ENCODE measurements at regions not wholly inside any gene's neighbourhood (a gene's known extent, or its start where the extent isn't known, plus 50 kb on each side); places are given as distances from the start of the nearest gene placed in this dataset.

- TF ChIP-seq, protein P1, sequence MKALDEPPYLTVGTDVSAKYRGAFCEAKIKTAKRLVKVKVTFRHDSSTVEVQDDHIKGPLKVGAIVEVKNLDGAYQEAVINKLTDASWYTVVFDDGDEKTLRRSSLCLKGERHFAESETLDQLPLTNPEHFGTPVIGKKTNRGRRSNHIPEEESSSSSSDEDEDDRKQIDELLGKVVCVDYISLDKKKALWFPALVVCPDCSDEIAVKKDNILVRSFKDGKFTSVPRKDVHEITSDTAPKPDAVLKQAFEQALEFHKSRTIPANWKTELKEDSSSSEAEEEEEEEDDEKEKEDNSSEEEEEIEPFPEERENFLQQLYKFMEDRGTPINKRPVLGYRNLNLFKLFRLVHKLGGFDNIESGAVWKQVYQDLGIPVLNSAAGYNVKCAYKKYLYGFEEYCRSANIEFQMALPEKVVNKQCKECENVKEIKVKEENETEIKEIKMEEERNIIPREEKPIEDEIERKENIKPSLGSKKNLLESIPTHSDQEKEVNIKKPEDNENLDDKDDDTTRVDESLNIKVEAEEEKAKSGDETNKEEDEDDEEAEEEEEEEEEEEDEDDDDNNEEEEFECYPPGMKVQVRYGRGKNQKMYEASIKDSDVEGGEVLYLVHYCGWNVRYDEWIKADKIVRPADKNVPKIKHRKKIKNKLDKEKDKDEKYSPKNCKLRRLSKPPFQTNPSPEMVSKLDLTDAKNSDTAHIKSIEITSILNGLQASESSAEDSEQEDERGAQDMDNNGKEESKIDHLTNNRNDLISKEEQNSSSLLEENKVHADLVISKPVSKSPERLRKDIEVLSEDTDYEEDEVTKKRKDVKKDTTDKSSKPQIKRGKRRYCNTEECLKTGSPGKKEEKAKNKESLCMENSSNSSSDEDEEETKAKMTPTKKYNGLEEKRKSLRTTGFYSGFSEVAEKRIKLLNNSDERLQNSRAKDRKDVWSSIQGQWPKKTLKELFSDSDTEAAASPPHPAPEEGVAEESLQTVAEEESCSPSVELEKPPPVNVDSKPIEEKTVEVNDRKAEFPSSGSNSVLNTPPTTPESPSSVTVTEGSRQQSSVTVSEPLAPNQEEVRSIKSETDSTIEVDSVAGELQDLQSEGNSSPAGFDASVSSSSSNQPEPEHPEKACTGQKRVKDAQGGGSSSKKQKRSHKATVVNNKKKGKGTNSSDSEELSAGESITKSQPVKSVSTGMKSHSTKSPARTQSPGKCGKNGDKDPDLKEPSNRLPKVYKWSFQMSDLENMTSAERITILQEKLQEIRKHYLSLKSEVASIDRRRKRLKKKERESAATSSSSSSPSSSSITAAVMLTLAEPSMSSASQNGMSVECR (CRISPR knock-in tag; IDR thresholded peaks at IDR 0.05; ENCODE audit: borderline replicate concordance) = no peak
- TF ChIP-seq ETV6 (CRISPR knock-in tag; IDR thresholded peaks at IDR 0.05) (no peak), HMGA2 (CRISPR knock-in tag; IDR thresholded peaks at IDR 0.05) (no peak), OVOL2 (CRISPR knock-in tag; IDR thresholded peaks at IDR 0.05; ENCODE audit: borderline replicate concordance) (no peak), NR3C1 (CRISPR knock-in tag; conservative IDR thresholded peaks at IDR 0.05; ENCODE audit: low read depth) (no peak), GABPB1 (CRISPR knock-in tag; IDR thresholded peaks at IDR 0.05) (no peak)
Observed at GRCh38 chr7:54339073-54339472, 203.1 kb upstream of the VSTM2A start (continued).

DNA sequence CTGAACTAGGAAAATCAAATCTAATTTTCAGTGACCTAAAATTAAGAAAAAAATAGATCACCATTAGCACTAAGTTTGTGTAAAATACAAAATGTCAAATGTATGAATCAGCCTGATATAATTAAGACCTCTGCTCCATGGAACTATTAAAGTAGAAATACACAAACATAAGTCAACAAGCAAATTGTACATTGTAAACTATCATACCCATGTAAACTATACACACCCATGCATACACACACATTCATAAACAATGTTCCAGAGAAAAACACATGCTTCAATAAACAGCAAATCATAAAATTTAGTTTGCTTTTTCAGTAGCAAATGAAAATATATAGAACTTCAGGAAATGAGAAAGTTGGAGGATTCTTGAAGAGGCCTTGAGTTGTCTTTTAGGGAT lies 199.7 kb upstream of the VSTM2A start:
- Mint-ChIP-seq H3K36me3 (no peaks in the 10 kb centered on the region), H3K27me3 (ENCODE audit: low read depth) (no peaks in the 10 kb centered on the region; the same call in 1 of the 2 replicates), H3K27ac (no peak overlapping the region), H3K4me1 (no peaks in the 10 kb centered on the region), H3K4me3 (no peak overlapping the region), H3K9me3 (peaks cover 7% of the 10 kb centered on the region; the same call in 1 of the 2 replicates)
- ChIA-PET CTCF (no interaction called here), POLR2A (no interaction called here)
- ATAC-seq = no peak
- TF ChIP-seq GRHL2 (CRISPR knock-in tag; IDR thresholded peaks at IDR 0.05; ENCODE audit: insufficient replicate concordance, severe bottlenecking) = no peak
- DNase-seq (ENCODE audit: low spot score) = no peak

- no peaks in the 10 kb centered on the region for H3K4me1 Mint-ChIP-seq
- CTCF ChIA-PET = no interaction called here
- no peak for DNase-seq (ENCODE audit: low spot score)
- peaks cover 7% of the 10 kb centered on the region; the same call in 1 of the 2 replicates for H3K9me3 Mint-ChIP-seq
- ATAC-seq = no peak
- no peaks in the 10 kb centered on the region; the same call in 1 of the 2 replicates for H3K27me3 Mint-ChIP-seq (ENCODE audit: low read depth)
- POLR2A ChIA-PET = no interaction called here
- H3K27ac Mint-ChIP-seq = no peak overlapping the region
- H3K36me3 Mint-ChIP-seq = no peaks in the 10 kb centered on the region
- H3K4me3 Mint-ChIP-seq = no peak overlapping the region
- TF ChIP-seq ZNF317 (CRISPR knock-in tag; IDR thresholded peaks at IDR 0.05; ENCODE audit: borderline replicate concordance, low read depth) = no peak
- no peak for TF ChIP-seq ZNF532 (CRISPR knock-in tag; IDR thresholded peaks at IDR 0.05; ENCODE audit: borderline replicate concordance)
- TF ChIP-seq, protein P2, sequence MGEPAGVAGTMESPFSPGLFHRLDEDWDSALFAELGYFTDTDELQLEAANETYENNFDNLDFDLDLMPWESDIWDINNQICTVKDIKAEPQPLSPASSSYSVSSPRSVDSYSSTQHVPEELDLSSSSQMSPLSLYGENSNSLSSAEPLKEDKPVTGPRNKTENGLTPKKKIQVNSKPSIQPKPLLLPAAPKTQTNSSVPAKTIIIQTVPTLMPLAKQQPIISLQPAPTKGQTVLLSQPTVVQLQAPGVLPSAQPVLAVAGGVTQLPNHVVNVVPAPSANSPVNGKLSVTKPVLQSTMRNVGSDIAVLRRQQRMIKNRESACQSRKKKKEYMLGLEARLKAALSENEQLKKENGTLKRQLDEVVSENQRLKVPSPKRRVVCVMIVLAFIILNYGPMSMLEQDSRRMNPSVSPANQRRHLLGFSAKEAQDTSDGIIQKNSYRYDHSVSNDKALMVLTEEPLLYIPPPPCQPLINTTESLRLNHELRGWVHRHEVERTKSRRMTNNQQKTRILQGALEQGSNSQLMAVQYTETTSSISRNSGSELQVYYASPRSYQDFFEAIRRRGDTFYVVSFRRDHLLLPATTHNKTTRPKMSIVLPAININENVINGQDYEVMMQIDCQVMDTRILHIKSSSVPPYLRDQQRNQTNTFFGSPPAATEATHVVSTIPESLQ (CRISPR knock-in tag; IDR thresholded peaks at IDR 0.05) = no peak
- no peak for TF ChIP-seq ZBTB43 (CRISPR knock-in tag; IDR thresholded peaks at IDR 0.05)
- TF ChIP-seq ZNF512 (CRISPR knock-in tag; IDR thresholded peaks at IDR 0.05; ENCODE audit: borderline replicate concordance) = no peak
- TF ChIP-seq TP53 (CRISPR knock-in tag; IDR thresholded peaks at IDR 0.05) = no peak
- TF ChIP-seq, protein P3, sequence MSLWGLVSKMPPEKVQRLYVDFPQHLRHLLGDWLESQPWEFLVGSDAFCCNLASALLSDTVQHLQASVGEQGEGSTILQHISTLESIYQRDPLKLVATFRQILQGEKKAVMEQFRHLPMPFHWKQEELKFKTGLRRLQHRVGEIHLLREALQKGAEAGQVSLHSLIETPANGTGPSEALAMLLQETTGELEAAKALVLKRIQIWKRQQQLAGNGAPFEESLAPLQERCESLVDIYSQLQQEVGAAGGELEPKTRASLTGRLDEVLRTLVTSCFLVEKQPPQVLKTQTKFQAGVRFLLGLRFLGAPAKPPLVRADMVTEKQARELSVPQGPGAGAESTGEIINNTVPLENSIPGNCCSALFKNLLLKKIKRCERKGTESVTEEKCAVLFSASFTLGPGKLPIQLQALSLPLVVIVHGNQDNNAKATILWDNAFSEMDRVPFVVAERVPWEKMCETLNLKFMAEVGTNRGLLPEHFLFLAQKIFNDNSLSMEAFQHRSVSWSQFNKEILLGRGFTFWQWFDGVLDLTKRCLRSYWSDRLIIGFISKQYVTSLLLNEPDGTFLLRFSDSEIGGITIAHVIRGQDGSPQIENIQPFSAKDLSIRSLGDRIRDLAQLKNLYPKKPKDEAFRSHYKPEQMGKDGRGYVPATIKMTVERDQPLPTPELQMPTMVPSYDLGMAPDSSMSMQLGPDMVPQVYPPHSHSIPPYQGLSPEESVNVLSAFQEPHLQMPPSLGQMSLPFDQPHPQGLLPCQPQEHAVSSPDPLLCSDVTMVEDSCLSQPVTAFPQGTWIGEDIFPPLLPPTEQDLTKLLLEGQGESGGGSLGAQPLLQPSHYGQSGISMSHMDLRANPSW (CRISPR knock-in tag; conservative IDR thresholded peaks at IDR 0.05; ENCODE audit: low read depth) = no peak
- TF ChIP-seq ELF4 (CRISPR knock-in tag; IDR thresholded peaks at IDR 0.05; ENCODE audit: low read depth) = no peak
- no peak for TF ChIP-seq SMAD4 (CRISPR knock-in tag; IDR thresholded peaks at IDR 0.05)
- no peak for TF ChIP-seq NR3C1 (CRISPR knock-in tag; conservative IDR thresholded peaks at IDR 0.05; ENCODE audit: low read depth)
- no peak for TF ChIP-seq PRRX2 (CRISPR knock-in tag; IDR thresholded peaks at IDR 0.05)
Observed at GRCh38 chr7:54343511-54343910, 198.7 kb upstream of the VSTM2A start.

All from WTC11 (cell line).